ENCODE measurements at regions not wholly inside any gene's neighbourhood (a gene's known extent, or its start where the extent isn't known, plus 50 kb on each side); places are given as distances from the start of the nearest gene placed in this dataset.
"Not testable (repeated sequence)": the region's sequence is repeated elsewhere in the genome, so short reads cannot be mapped to it uniquely, and the experiment has no call there.

DNA sequence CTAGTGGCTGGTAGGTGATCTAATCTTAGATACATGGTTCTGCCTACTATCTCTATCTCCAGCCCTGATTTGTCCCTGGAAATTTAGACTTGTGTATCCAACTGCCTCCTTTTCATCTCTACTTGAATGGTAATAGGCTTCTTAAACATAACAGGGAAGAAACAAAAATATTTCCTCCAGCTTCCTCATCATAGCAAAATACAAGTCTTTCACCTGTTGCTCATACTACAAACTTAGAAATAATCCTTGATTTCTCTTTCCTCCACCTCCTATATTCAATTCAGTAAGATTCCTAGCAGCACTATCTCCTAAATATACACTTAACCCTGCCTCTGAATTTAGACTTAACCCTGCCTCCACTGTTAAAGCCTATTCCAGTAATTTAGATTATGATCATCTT, 373.3 kb upstream of the ACTRT1 start:
- H3K4me2 ChIP-seq (ENCODE audit: low read length) = no peak overlapping the region

GRCh38 chrX:128408842-128409241, 356.6 kb upstream of the ACTRT1 start:
- POLR2A ChIA-PET (ENCODE audit: unreplicated experiment) = no interaction called here
- H3K4me3 ChIP-seq (ENCODE audit: low read length) = no peak overlapping the region
- no peaks in the 10 kb centered on the region for H3K9me3 ChIP-seq (ENCODE audit: low read length)
- no peaks in the 10 kb centered on the region for H3K36me3 ChIP-seq (ENCODE audit: low read depth, low read length)
- no peak overlapping the region for H2AFZ ChIP-seq (ENCODE audit: low read length)
- ATAC-seq (no peak), DNase-seq (no peak)
- no peaks in the 10 kb centered on the region for H4K20me1 ChIP-seq (ENCODE audit: low read length)
- no peaks in the 10 kb centered on the region for H3K4me1 ChIP-seq (ENCODE audit: insufficient read depth, low read length)
- no peak overlapping the region for H3K27ac ChIP-seq (ENCODE audit: low read length)
- CTCF ChIA-PET = no interaction called here
- H3K27me3 ChIP-seq (ENCODE audit: low read length) = no peaks in the 10 kb centered on the region
- H3F3A ChIP-seq (ENCODE audit: low read length, unreplicated experiment) = no peaks in the 10 kb centered on the region
- TF ChIP-seq EZH2phosphoT487 (IDR thresholded peaks at IDR 0.05; ENCODE audit: borderline replicate concordance, low read length) = no peak
- TF ChIP-seq EZH2 (IDR thresholded peaks at IDR 0.05; ENCODE audit: low read length, unreplicated experiment) = no peak
- TF ChIP-seq, protein P1, sequence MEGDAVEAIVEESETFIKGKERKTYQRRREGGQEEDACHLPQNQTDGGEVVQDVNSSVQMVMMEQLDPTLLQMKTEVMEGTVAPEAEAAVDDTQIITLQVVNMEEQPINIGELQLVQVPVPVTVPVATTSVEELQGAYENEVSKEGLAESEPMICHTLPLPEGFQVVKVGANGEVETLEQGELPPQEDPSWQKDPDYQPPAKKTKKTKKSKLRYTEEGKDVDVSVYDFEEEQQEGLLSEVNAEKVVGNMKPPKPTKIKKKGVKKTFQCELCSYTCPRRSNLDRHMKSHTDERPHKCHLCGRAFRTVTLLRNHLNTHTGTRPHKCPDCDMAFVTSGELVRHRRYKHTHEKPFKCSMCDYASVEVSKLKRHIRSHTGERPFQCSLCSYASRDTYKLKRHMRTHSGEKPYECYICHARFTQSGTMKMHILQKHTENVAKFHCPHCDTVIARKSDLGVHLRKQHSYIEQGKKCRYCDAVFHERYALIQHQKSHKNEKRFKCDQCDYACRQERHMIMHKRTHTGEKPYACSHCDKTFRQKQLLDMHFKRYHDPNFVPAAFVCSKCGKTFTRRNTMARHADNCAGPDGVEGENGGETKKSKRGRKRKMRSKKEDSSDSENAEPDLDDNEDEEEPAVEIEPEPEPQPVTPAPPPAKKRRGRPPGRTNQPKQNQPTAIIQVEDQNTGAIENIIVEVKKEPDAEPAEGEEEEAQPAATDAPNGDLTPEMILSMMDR (conservative IDR thresholded peaks at IDR 0.05; ENCODE audit: low read depth, low read length) = no peak
- no peak overlapping the region for H3K4me2 ChIP-seq (ENCODE audit: low read length)
- no TSS peak for BruUV-seq (replicated peaks)
- no peaks in the 10 kb centered on the region for H3K79me2 ChIP-seq (ENCODE audit: low read length)
- H3K9me2 ChIP-seq (replicated peaks; ENCODE audit: low read length) = no peaks in the 10 kb centered on the region
- no peak overlapping the region for H3K9ac ChIP-seq (ENCODE audit: low read length)
- intact Hi-C loops (cut with micrococcal nuclease) = no loop called here

More for the DNA sequence above, 373.3 kb upstream of the ACTRT1 start:
- ATAC-seq (no peak), DNase-seq (no peak)
- TF ChIP-seq EZH2 (IDR thresholded peaks at IDR 0.05; ENCODE audit: low read length, unreplicated experiment) = no peak
- Histone ChIP-seq H3K27ac (ENCODE audit: low read length) (no peak overlapping the region), H4K20me1 (ENCODE audit: low read length) (no peaks in the 10 kb centered on the region), H3K36me3 (ENCODE audit: low read depth, low read length) (no peaks in the 10 kb centered on the region), H3K9me3 (ENCODE audit: low read length) (no peaks in the 10 kb centered on the region), H3K4me1 (ENCODE audit: insufficient read depth, low read length) (no peaks in the 10 kb centered on the region), H2AFZ (ENCODE audit: low read length) (no peak overlapping the region), H3F3A (ENCODE audit: low read length, unreplicated experiment) (no peaks in the 10 kb centered on the region), H3K79me2 (ENCODE audit: low read length) (no peaks in the 10 kb centered on the region), H3K4me3 (ENCODE audit: low read length) (no peak overlapping the region), H3K9me2 (replicated peaks; ENCODE audit: low read length) (no peaks in the 10 kb centered on the region), H3K9ac (ENCODE audit: low read length) (no peak overlapping the region), H3K27me3 (ENCODE audit: low read length) (no peaks in the 10 kb centered on the region)
- intact Hi-C loops (cut with micrococcal nuclease) = no loop called here
- ChIA-PET POLR2A (ENCODE audit: unreplicated experiment) (no interaction called here), CTCF (no interaction called here)
- BruUV-seq (replicated peaks) = no TSS peak

GRCh38 chrX:128396601-128397000, 344.4 kb upstream of the ACTRT1 start:
- Histone ChIP-seq H3F3A (ENCODE audit: low read length, unreplicated experiment) (no peaks in the 10 kb centered on the region), H3K4me1 (ENCODE audit: insufficient read depth, low read length) (no peaks in the 10 kb centered on the region), H3K9me2 (replicated peaks; ENCODE audit: low read length) (no peaks in the 10 kb centered on the region), H3K4me2 (ENCODE audit: low read length) (no peak overlapping the region), H3K4me3 (ENCODE audit: low read length) (no peak overlapping the region), H3K27me3 (ENCODE audit: low read length) (no peaks in the 10 kb centered on the region), H3K36me3 (ENCODE audit: low read depth, low read length) (no peaks in the 10 kb centered on the region), H3K79me2 (ENCODE audit: low read length) (no peaks in the 10 kb centered on the region), H3K27ac (ENCODE audit: low read length) (no peak overlapping the region), H2AFZ (ENCODE audit: low read length) (no peak overlapping the region), H4K20me1 (ENCODE audit: low read length) (no peaks in the 10 kb centered on the region), H3K9ac (ENCODE audit: low read length) (no peak overlapping the region), H3K9me3 (ENCODE audit: low read length) (no peaks in the 10 kb centered on the region)
- BruUV-seq (replicated peaks) = no TSS peak
- ATAC-seq (no peak), DNase-seq (peak; percentile 3)
- TF ChIP-seq EZH2phosphoT487 (IDR thresholded peaks at IDR 0.05; ENCODE audit: borderline replicate concordance, low read length) = no peak
- TF ChIP-seq, protein P1 (conservative IDR thresholded peaks at IDR 0.05; ENCODE audit: low read depth, low read length) = no peak
- no peak for TF ChIP-seq EZH2 (IDR thresholded peaks at IDR 0.05; ENCODE audit: low read length, unreplicated experiment)
- ChIA-PET CTCF (no interaction called here), POLR2A (ENCODE audit: unreplicated experiment) (no interaction called here)
- intact Hi-C loops (cut with micrococcal nuclease) = no loop called here

DNA sequence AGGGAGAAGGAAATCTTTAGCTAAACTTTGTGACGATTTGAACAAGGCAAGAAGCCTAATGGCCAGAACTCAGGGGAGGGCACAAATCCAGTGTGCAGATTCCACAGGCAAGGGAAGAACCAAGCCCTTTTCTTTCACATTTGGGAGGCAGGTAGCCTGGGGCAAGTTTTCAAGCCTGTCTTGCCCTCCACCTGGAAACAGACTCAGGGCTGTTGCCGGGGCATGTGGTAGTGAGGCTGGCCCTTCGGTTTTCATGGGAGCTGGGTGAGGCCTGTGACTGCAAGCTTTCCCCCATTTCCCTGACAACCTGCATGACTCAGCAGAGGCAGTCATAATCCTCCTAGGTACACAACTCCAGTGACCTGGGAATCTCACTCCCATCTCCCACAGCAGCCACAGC, 331.6 kb upstream of the ACTRT1 start:
- H3K9me2 ChIP-seq (replicated peaks; ENCODE audit: low read length); H3K4me2 ChIP-seq (ENCODE audit: low read length); BruUV-seq (replicated peaks); intact Hi-C loops (cut with micrococcal nuclease); H3K79me2 ChIP-seq (ENCODE audit: low read length); H3K36me3 ChIP-seq (ENCODE audit: low read depth, low read length); H3K4me3 ChIP-seq (ENCODE audit: low read length); H3K9me3 ChIP-seq (ENCODE audit: low read length); H4K20me1 ChIP-seq (ENCODE audit: low read length); H3K4me1 ChIP-seq (ENCODE audit: insufficient read depth, low read length); POLR2A ChIA-PET (ENCODE audit: unreplicated experiment); H3F3A ChIP-seq (ENCODE audit: low read length, unreplicated experiment); CTCF ChIA-PET; H3K27me3 ChIP-seq (ENCODE audit: low read length): not testable (repeated sequence)
- Histone ChIP-seq H2AFZ (ENCODE audit: low read length) (peak overlapping the region; percentile 71), H3K9ac (ENCODE audit: low read length) (peak overlapping the region; percentile 29; the same call in 1 of the 2 replicates), H3K27ac (ENCODE audit: low read length) (peak overlapping the region; percentile 77)
- ATAC-seq = peak; percentile 54
- peak; percentile 46 for DNase-seq
